WI38 (cell line): ENCODE measurements at regions not wholly inside any gene's neighbourhood (a gene's known extent, or its start where the extent isn't known, plus 50 kb on each side); places are given as distances from the start of the nearest gene placed in this dataset.

Source experiments
- H3K4me3 ChIP-seq: 2 replicates; pipeline ENCODE4 v1.5.1; 2011; ENCODE audit warnings: low read depth, mild to moderate bottlenecking, control low read depth, low read length
- TF ChIP-seq, protein P1 (sequence below): IDR thresholded peaks from 2 replicates; pipeline ENCODE4 v1.5.1; 2012; ENCODE audit warnings: low read depth, mild to moderate bottlenecking, control low read depth, low read length

DNA sequence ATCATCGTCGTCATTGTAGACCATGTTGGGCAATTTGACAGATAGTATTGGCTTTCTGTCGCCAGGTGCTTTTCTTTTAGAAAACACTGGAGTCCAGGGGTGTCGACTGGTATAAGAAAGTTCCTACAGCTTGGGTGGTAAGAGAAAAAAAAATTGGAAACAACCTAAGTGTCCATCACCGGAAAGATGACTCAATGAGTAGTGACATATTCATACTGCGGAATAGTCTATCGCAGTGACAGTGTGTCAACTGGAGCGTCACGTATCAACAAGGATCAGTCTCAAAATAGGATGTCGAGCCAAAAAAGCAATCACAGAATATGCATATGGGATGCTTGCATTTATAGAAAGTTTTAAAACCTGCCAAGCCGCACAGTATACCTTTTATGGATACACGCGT is 157.6 kb downstream of the MN1 start:
- TF ChIP-seq, protein P1, sequence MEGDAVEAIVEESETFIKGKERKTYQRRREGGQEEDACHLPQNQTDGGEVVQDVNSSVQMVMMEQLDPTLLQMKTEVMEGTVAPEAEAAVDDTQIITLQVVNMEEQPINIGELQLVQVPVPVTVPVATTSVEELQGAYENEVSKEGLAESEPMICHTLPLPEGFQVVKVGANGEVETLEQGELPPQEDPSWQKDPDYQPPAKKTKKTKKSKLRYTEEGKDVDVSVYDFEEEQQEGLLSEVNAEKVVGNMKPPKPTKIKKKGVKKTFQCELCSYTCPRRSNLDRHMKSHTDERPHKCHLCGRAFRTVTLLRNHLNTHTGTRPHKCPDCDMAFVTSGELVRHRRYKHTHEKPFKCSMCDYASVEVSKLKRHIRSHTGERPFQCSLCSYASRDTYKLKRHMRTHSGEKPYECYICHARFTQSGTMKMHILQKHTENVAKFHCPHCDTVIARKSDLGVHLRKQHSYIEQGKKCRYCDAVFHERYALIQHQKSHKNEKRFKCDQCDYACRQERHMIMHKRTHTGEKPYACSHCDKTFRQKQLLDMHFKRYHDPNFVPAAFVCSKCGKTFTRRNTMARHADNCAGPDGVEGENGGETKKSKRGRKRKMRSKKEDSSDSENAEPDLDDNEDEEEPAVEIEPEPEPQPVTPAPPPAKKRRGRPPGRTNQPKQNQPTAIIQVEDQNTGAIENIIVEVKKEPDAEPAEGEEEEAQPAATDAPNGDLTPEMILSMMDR: no peak
- H3K4me3 ChIP-seq: no peak overlapping the region

DNA sequence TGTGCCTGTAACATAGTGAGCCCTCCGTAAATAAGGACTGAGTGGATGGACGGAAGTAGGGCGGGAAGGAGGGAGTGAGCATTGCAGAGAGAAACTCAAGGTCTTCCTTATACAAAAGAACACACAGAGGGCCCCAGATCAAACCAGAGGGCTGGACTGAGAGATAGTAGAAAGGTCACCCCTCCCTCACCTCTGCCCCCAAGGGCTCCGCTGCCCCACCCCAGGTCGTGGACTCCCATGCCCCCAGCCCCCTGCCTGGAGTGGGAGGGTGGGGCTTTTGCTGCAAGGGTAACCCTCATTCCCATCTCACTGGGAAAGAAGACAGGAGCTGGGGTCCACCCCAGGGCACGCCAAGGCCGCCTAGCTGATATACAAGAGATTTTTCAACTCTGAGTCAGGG is 157.0 kb downstream of the MN1 start:
- TF ChIP-seq, protein P1: no peak
- H3K4me3 ChIP-seq: no peak overlapping the region

DNA sequence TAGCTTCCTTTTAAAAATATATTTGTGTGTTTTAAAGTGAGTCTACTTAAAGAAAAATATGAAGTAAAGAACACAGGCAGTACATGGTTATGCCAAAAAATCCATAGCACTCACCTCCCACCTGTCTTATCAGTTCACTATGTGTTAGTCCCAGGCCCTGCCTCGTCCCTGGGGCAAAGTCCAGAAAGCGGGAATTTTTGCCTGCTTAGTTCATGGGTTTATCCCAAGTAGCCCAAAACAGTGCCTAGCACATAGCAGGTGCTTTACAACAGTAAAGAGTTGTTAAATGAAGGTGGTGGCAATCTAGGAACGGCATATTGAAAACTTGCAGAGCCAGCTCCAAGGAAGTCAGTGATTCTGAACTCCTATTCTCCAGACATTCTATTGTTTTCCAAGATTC is 154.0 kb downstream of the MN1 start:
- TF ChIP-seq, protein P1: no peak
- H3K4me3 ChIP-seq: no peak overlapping the region

DNA sequence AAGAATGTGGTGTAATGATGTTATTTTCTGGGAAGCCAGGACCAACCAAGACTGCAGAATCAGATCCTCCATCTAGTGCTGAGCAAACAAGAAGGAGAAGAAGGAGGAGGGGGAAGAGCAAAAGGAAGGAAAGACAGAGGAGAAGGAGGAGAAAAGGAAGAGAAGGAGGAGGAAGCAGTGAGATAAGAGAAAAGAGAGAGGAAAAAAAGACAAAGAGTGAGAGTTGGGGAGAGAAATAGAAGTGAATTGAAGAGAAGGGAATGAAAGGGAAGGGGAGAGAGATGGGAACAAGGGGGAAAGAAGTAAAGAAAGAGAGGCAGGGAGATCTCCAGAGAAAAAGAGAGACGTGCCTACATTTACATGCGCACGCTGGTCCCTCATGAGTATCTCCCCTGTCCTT is 153.5 kb downstream of the MN1 start:
- H3K4me3 ChIP-seq: no peak overlapping the region
- TF ChIP-seq, protein P1: no peak

DNA sequence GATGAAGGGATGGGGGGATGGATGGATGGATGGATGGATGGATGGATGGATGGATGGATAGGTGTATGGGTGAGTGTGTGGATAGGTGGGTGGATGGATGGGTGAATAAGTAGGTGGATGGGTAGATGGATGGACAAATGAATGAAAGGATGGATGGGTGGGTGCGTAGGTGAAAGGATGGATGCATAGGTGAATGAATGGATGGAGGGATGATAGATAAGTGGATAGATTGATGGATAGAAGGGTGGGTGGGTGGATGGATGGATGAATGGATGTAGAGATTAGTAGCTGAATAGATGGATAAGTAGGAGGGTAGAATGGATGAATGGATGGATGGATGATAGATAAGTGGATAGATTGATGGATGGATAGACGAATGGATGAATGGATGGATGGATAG is 152.7 kb downstream of the MN1 start:
- H3K4me3 ChIP-seq: no peak overlapping the region
- TF ChIP-seq, protein P1: no peak

DNA sequence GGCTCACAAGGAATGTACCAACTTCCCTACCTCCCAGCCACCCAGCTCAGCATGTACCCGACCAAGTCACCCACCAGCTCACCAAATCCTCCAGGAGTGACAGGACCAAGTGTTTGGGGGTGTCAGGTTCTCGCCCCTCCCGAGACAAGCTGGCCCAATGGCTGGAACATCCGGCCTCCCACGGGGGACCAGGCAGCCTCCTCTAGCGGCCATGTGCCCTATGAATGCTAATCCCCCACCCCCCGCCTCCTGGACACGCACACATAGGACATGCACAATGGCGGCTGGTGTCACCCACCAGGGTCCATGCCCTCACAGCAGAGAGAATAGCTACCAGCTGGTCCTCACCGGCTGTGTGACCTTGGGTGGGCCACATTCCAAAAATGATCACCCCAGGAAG is 151.0 kb downstream of the MN1 start:
- TF ChIP-seq, protein P1: no peak
- no peak overlapping the region for H3K4me3 ChIP-seq

DNA sequence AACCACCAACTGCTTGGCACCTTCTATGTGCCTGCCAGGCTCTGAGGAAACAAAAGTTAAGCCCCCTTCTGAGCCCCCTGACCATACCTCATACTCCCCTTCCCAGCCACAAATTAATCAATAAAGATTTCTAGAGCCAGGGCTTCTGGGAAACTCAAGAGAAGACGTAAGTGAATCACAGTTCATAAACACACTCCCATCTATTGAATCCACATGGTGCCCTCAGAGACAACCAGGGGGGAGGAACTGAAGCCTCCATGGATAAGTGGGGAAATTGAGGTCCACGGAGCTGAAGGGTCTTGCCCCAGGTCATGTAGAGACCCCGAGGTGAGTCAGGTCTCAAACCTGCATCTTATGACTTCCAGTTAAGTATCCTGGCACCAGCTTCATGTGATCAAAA is 150.6 kb downstream of the MN1 start:
- no peak overlapping the region for H3K4me3 ChIP-seq
- TF ChIP-seq, protein P1: no peak
